GM12878 (cell line): ENCODE measurements at regions not wholly inside any gene's neighbourhood (a gene's known extent, or its start where the extent isn't known, plus 50 kb on each side); places are given as distances from the start of the nearest gene placed in this dataset.

Source experiments
- ATAC-seq: fragments of 200-7000 bp; cut with Tn5 transposase; 3 replicates; pipeline ENCODE4 v1.9.1; 2020; ENCODE audit warnings: mild to moderate bottlenecking, moderate library complexity
- BruUV-seq: library from RNA; stranded (reverse); fragments of 400-500 nt; replicated peaks from 2 replicates; lab custom pipeline; 2021; lab: Mats Ljungman, UMichigan
- CTCF ChIA-PET: fragments of 300-600 bp; sonication (Branson Sonifier 250); formaldehyde crosslinking; extraction: SDS; loops from one replicate; lab custom pipeline; 2021; ENCODE audit warnings: inconsistent platforms; lab: Yijun Ruan, JAX
- POLR2A ChIA-PET: fragments of 350-600 bp; formaldehyde crosslinking; extraction: SDS; loops from one replicate; lab custom pipeline; 2021; ENCODE audit warnings: inconsistent platforms; lab: Charles Lee
- RAD21 ChIA-PET: fragments of 300-600 bp; sonication (Branson Sonifier 250); formaldehyde crosslinking; loops from one replicate; lab custom pipeline; 2023; ENCODE audit warnings: antibody characterized with exemption; ENCODE audit not compliant: unreplicated experiment; lab: Charles Lee
- SMC1A ChIA-PET: fragments of 300-600 bp; sonication (Branson Sonifier 250); formaldehyde crosslinking; loops from one replicate; lab custom pipeline; 2023; ENCODE audit not compliant: unreplicated experiment, uncharacterized antibody; lab: Charles Lee
- DNase-seq: peaks from one replicate; pipeline ENCODE4 v3.0.0-alpha.2; 2011; ENCODE audit warnings: low read depth, low spot score
- FAIRE-seq: peaks from 3 replicates; lab custom pipeline; 2011; peaks lifted over from hg19 to GRCh38; lab: Jason Lieb, UNC
- H2AFZ ChIP-seq: 2 replicates; pipeline ENCODE4 v1.6.0; 2011; ENCODE audit warnings: low read depth, low read length, control low read depth; ENCODE audit not compliant: control insufficient read depth
- H3K27ac ChIP-seq: 2 replicates; pipeline ENCODE4 v1.5.1; 2011; ENCODE audit warnings: control low read depth; ENCODE audit not compliant: control insufficient read depth, insufficient read depth
- H3K27me3 ChIP-seq, 2 experiments: replicated peaks in 1 of 2; 2 replicates each; pipeline versions ENCODE4 v1.6.0 to v1.6.1; 2011; ENCODE audit warnings: low read length in 1 of 2; ENCODE audit not compliant: control insufficient read depth in 2 of 2, insufficient read depth in 2 of 2
- H3K36me3 ChIP-seq, 2 experiments: 2 replicates each; pipeline ENCODE4 v1.5.1; 2011; ENCODE audit warnings: low read length in 1 of 2; ENCODE audit not compliant: control insufficient read depth in 2 of 2, insufficient read depth in 2 of 2
- H3K4me1 ChIP-seq: 2 replicates; pipeline ENCODE4 v1.6.1; 2011; ENCODE audit warnings: mild to moderate bottlenecking, low read length, moderate library complexity, mixed read lengths; ENCODE audit not compliant: control insufficient read depth, insufficient read depth
- H3K4me2 ChIP-seq: 2 replicates; pipeline ENCODE4 v1.6.0; 2011; ENCODE audit warnings: control low read depth; ENCODE audit not compliant: control insufficient read depth, insufficient read depth
- H3K4me3 ChIP-seq: fragments of 200-600 bp; sonication (generic); 2 replicates; pipeline ENCODE4 v1.5.1; 2016
- H3K79me2 ChIP-seq: 2 replicates; pipeline ENCODE4 v1.6.0; 2011; ENCODE audit warnings: low read length; ENCODE audit not compliant: control insufficient read depth, insufficient read depth
- H3K9ac ChIP-seq: 2 replicates; pipeline ENCODE4 v1.8.0; 2011; ENCODE audit warnings: low read length, control low read depth, mixed read lengths; ENCODE audit not compliant: control insufficient read depth, insufficient read depth
- H3K9me3 ChIP-seq: replicated peaks from 3 replicates; pipeline ENCODE4 v1.5.1; 2011; ENCODE audit warnings: mild to moderate bottlenecking, low read length; ENCODE audit not compliant: control insufficient read depth, insufficient read depth
- H4K20me1 ChIP-seq: 2 replicates; pipeline ENCODE4 v1.6.0; 2011; ENCODE audit not compliant: control insufficient read depth, insufficient read depth
- ASH2L ChIP-seq: fragments of 300-600, 200-600 bp; sonication (generic); IDR thresholded peaks from 2 replicates; pipeline ENCODE4 v1.6.1; 2017; ENCODE audit warnings: low read depth, mild to moderate bottlenecking, borderline replicate concordance
- CREM ChIP-seq: IDR thresholded peaks from 2 replicates; pipeline ENCODE4 v1.6.1; 2014; ENCODE audit warnings: antibody characterized with exemption, low read depth
- CUX1 ChIP-seq: IDR thresholded peaks from 2 replicates; pipeline ENCODE4 v1.6.1; 2012; ENCODE audit warnings: improper control_type of control experiment, low read depth, low read length; ENCODE audit not compliant: insufficient replicate concordance
- IRF4 ChIP-seq: IDR thresholded peaks from 2 replicates; pipeline ENCODE4 v1.6.1; 2011; ENCODE audit warnings: low read depth, low read length
- MEF2B ChIP-seq: fragments of 450-650 bp; IDR thresholded peaks from 2 replicates; pipeline ENCODE4 v1.6.1; 2018; ENCODE audit warnings: mild to moderate bottlenecking, moderate library complexity; ENCODE audit not compliant: partially characterized antibody, poor library complexity, severe bottlenecking
- NBN ChIP-seq: fragments of 450-650 bp; IDR thresholded peaks from 2 replicates; pipeline ENCODE4 v1.6.1; 2016
- SMARCA5 ChIP-seq: fragments of 450-650 bp; IDR thresholded peaks from 2 replicates; pipeline ENCODE4 v1.6.1; 2017; ENCODE audit warnings: mild to moderate bottlenecking
- SP1 ChIP-seq: IDR thresholded peaks from one replicate; pipeline ENCODE4 v1.6.1; 2011; ENCODE audit warnings: low read depth, low read length
- WRNIP1 ChIP-seq: IDR thresholded peaks from 2 replicates; pipeline ENCODE4 v1.6.1; 2011; ENCODE audit warnings: low read depth, low read length, improper control_type of control experiment, borderline replicate concordance
- ZBTB4 ChIP-seq: fragments of 450-650 bp; formaldehyde crosslinking; IDR thresholded peaks from 2 replicates; pipeline ENCODE4 v1.4.0; 2022; ENCODE audit warnings: mild to moderate bottlenecking, moderate library complexity
- ZNF384 ChIP-seq: IDR thresholded peaks from 2 replicates; pipeline ENCODE4 v1.6.1; 2012; ENCODE audit warnings: low read depth, mild to moderate bottlenecking, low read length, improper control_type of control experiment, borderline replicate concordance
- WGBS: methylation state at CpG from one replicate; pipeline ENCODE4 v1.1.6; 2016; ENCODE audit warnings: low lambda C conversion rate; ENCODE audit not compliant: insufficient replicate concordance, insufficient coverage; ENCODE audit errors: missing lambda C conversion rate; 5-methylcytosine and 5-hydroxymethylcytosine counted together
- in situ Hi-C: fragments of 300-500 bp; cut with MboI; formaldehyde crosslinking; loops from 9 replicates; pipeline ENCODE4 v1.14.3; 2018; ENCODE audit warnings: mixed read lengths
- intact Hi-C: fragments of 100-400 bp; cut with micrococcal nuclease; formaldehyde crosslinking; loops from one replicate; pipeline ENCODE4 v1.14.2; 2022; ENCODE audit not compliant: unreplicated experiment

GRCh38 chr9:108311745-108312144, 544.0 kb downstream of the ACTL7B start:
- no peak overlapping the region for H2AFZ ChIP-seq
- no peaks in the 10 kb centered on the region for H3K36me3 ChIP-seq
- FAIRE-seq (no peak), ATAC-seq (no peak), DNase-seq (no peak)
- H3K27ac ChIP-seq = no peak overlapping the region
- H3K79me2 ChIP-seq = no peaks in the 10 kb centered on the region
- H3K27me3 ChIP-seq = no peaks in the 10 kb centered on the region
- RAD21 ChIA-PET = no interaction called here
- H3K4me1 ChIP-seq = no peaks in the 10 kb centered on the region
- POLR2A ChIA-PET = no interaction called here
- H3K4me3 ChIP-seq = no peak overlapping the region
- SMC1A ChIA-PET = no interaction called here
- no peaks in the 10 kb centered on the region for H4K20me1 ChIP-seq
- 3% methylated on average over 3 of the region's 3 CpGs for WGBS
- H3K9ac ChIP-seq = no peak overlapping the region
- TF ChIP-seq ASH2L (no peak), CREM (no peak), NBN (no peak), ZNF384 (no peak), MEF2B (no peak), SP1 (no peak)
- CTCF ChIA-PET = no interaction called here
- H3K4me2 ChIP-seq = no peak overlapping the region
- in situ Hi-C loops (no loop called here), intact Hi-C loops (no loop called here)
- H3K9me3 ChIP-seq = no peaks in the 10 kb centered on the region
- BruUV-seq = no TSS peak

GRCh38 chr9:108310202-108310601, 545.6 kb downstream of the ACTL7B start:
- Histone ChIP-seq H3K4me3 (no peak overlapping the region), H3K9me3 (no peaks in the 10 kb centered on the region), H3K4me1 (no peaks in the 10 kb centered on the region), H2AFZ (no peak overlapping the region), H4K20me1 (no peaks in the 10 kb centered on the region), H3K9ac (no peak overlapping the region), H3K36me3 (no peaks in the 10 kb centered on the region), H3K27ac (no peak overlapping the region), H3K4me2 (no peak overlapping the region), H3K79me2 (no peaks in the 10 kb centered on the region), H3K27me3 (no peaks in the 10 kb centered on the region)
- RAD21 ChIA-PET = no interaction called here
- DNase-seq = no peak
- no TSS peak for BruUV-seq
- no peak for FAIRE-seq
- CTCF ChIA-PET = no interaction called here
- SMC1A ChIA-PET = no interaction called here
- intact Hi-C loops = no loop called here
- POLR2A ChIA-PET = no interaction called here
- in situ Hi-C loops = no loop called here
- 18% methylated on average over 3 of the region's 3 CpGs for WGBS
- no peak for ATAC-seq
- no peak for TF ChIP-seq ZBTB4 (CRISPR knock-in tag)
- no peak for TF ChIP-seq SMARCA5
- TF ChIP-seq WRNIP1 = no peak
- TF ChIP-seq CUX1 = no peak
- no peak for TF ChIP-seq IRF4
